GM23338 (cell line): ENCODE measurements at regions not wholly inside any gene's neighbourhood (a gene's known extent, or its start where the extent isn't known, plus 50 kb on each side); places are given as distances from the start of the nearest gene placed in this dataset.

Experiments used
- ATAC-seq: fragments of 200-7000 bp; cut with Tn5 transposase; 3 replicates; pipeline ENCODE4 v1.9.1; 2020
- DNase-seq: peaks from one replicate; pipeline ENCODE4 v3.0.0-alpha.2; 2015; ENCODE audit warnings: low spot score
- H2AFZ ChIP-seq: fragments of 200-600 bp; sonication (generic); 2 replicates; pipeline ENCODE4 v1.8.0; 2016; ENCODE audit warnings: antibody characterized with exemption, mild to moderate bottlenecking, moderate library complexity
- H3F3A ChIP-seq: fragments of 200-600 bp; sonication (generic); replicated peaks from 2 replicates; pipeline ENCODE4 v1.8.0; 2017; ENCODE audit warnings: antibody characterized with exemption, mixed run types, low read depth
- H3K27ac ChIP-seq: fragments of 200-600 bp; sonication (generic); 2 replicates; pipeline ENCODE4 v1.6.1; 2016; ENCODE audit warnings: low read depth
- H3K27me3 ChIP-seq: fragments of 200-600 bp; sonication (generic); 2 replicates; pipeline ENCODE4 v1.8.0; 2016; ENCODE audit warnings: mild to moderate bottlenecking, mixed run types, moderate library complexity; ENCODE audit not compliant: insufficient read depth
- H3K36me3 ChIP-seq: fragments of 200-600 bp; sonication (generic); 2 replicates; pipeline ENCODE4 v1.8.0; 2016; ENCODE audit warnings: mild to moderate bottlenecking; ENCODE audit not compliant: insufficient read depth
- H3K4me1 ChIP-seq: fragments of 200-600 bp; sonication (generic); 2 replicates; pipeline ENCODE4 v1.8.0; 2016; ENCODE audit warnings: mild to moderate bottlenecking, moderate library complexity; ENCODE audit not compliant: insufficient read depth
- H3K4me2 ChIP-seq: fragments of 200-600 bp; sonication (generic); 2 replicates; pipeline ENCODE4 v1.7.1; 2017; ENCODE audit warnings: mixed run types
- H3K4me3 ChIP-seq: fragments of 200-600 bp; sonication (generic); 2 replicates; pipeline ENCODE4 v1.6.1; 2016; ENCODE audit warnings: mixed run types
- H3K79me2 ChIP-seq: fragments of 200-600 bp; sonication (generic); replicated peaks from 2 replicates; pipeline ENCODE4 v1.8.0; 2017; ENCODE audit warnings: mild to moderate bottlenecking; ENCODE audit not compliant: insufficient read depth
- H3K9me2 ChIP-seq: fragments of 200-600 bp; sonication (generic); 2 replicates; pipeline ENCODE4 v1.8.0; 2017; ENCODE audit not compliant: insufficient read depth
- H4K20me1 ChIP-seq: fragments of 200-600 bp; sonication (generic); replicated peaks from 2 replicates; pipeline ENCODE4 v1.8.0; 2017; ENCODE audit warnings: mild to moderate bottlenecking; ENCODE audit not compliant: insufficient read depth
- H3K27ac Mint-ChIP-seq: 2 replicates; pipeline ENCODE4 v1.8.0; 2020; ENCODE audit warnings: inconsistent platforms, mild to moderate bottlenecking, moderate library complexity, mixed read lengths
- H3K27me3 Mint-ChIP-seq: 3 replicates; pipeline ENCODE4 v1.8.0; 2022; ENCODE audit warnings: low read depth, mild to moderate bottlenecking, moderate library complexity, mixed read lengths, inconsistent platforms; ENCODE audit not compliant: insufficient read depth, poor library complexity
- H3K36me3 Mint-ChIP-seq: 3 replicates; pipeline ENCODE4 v1.8.0; 2021; ENCODE audit warnings: low read depth, mild to moderate bottlenecking, inconsistent platforms, moderate library complexity, mixed read lengths
- H3K4me1 Mint-ChIP-seq: 3 replicates; pipeline ENCODE4 v1.8.0; 2020; ENCODE audit warnings: mild to moderate bottlenecking, inconsistent platforms, mixed read lengths
- H3K4me3 Mint-ChIP-seq: 3 replicates; pipeline ENCODE4 v1.8.0; 2021; ENCODE audit warnings: moderate library complexity, mild to moderate bottlenecking, inconsistent platforms, mixed read lengths
- H3K9me3 Mint-ChIP-seq: 3 replicates; pipeline ENCODE4 v1.8.0; 2020; ENCODE audit warnings: moderate library complexity, mild to moderate bottlenecking, inconsistent platforms, mixed read lengths
- CREB1 ChIP-seq: fragments of 250-450 bp; sonication (Bioruptor Pico); IDR thresholded peaks from 2 replicates; pipeline ENCODE4 v1.5.0; 2020; ENCODE audit warnings: low read depth, mild to moderate bottlenecking, moderate library complexity
- EZH2 ChIP-seq: fragments of 200-600 bp; sonication (generic); IDR thresholded peaks from one replicate; pipeline ENCODE4 v1.8.0; 2017; ENCODE audit warnings: antibody characterized with exemption, mild to moderate bottlenecking, low read depth; ENCODE audit not compliant: unreplicated experiment
- EZH2phosphoT487 ChIP-seq: fragments of 200-600 bp; sonication (generic); IDR thresholded peaks from one replicate; pipeline ENCODE4 v1.8.1; 2018; ENCODE audit warnings: antibody characterized with exemption; ENCODE audit not compliant: unreplicated experiment
- JUNB ChIP-seq: IDR thresholded peaks from one replicate; pipeline ENCODE4 v1.6.1; 2016; ENCODE audit warnings: antibody characterized with exemption; ENCODE audit not compliant: unreplicated experiment
- NANOG ChIP-seq: IDR thresholded peaks from 2 replicates; pipeline ENCODE4 v1.6.1; 2016; ENCODE audit warnings: antibody characterized with exemption, borderline replicate concordance
- POLR2AphosphoS5 ChIP-seq: IDR thresholded peaks from 2 replicates; pipeline ENCODE4 v1.6.1; 2016; ENCODE audit warnings: antibody characterized with exemption, low read depth
- STAT1 ChIP-seq: IDR thresholded peaks from one replicate; pipeline ENCODE4 v1.6.1; 2016; ENCODE audit warnings: antibody characterized with exemption; ENCODE audit not compliant: unreplicated experiment
- ZNF114 ChIP-seq: fragments of 250-450 bp; sonication (Bioruptor Pico); IDR thresholded peaks from 2 replicates; pipeline ENCODE4 v1.5.0; 2020; ENCODE audit warnings: mild to moderate bottlenecking, moderate library complexity
- ZNF331 ChIP-seq: fragments of 250-450 bp; sonication (Bioruptor Pico); IDR thresholded peaks from 2 replicates; pipeline ENCODE4 v1.5.0; 2020; ENCODE audit warnings: low read depth, mild to moderate bottlenecking, moderate library complexity
- TF ChIP-seq, protein P1 (sequence below): fragments of 250-450 bp; sonication (Bioruptor Pico); IDR thresholded peaks from 2 replicates; pipeline ENCODE4 v1.5.0; 2020; ENCODE audit warnings: mild to moderate bottlenecking, moderate library complexity
- TF ChIP-seq, protein P2 (sequence below): IDR thresholded peaks from one replicate; pipeline ENCODE4 v1.6.1; 2018; ENCODE audit warnings: antibody characterized with exemption; ENCODE audit not compliant: unreplicated experiment
- TF ChIP-seq, protein P3 (sequence below), 2 experiments: fragments of 200-600 bp in 1 of 2; sonication (generic) in 1 of 2; conservative IDR thresholded peaks; 2 replicates each; pipeline versions ENCODE4 v1.5.1 to v1.6.1; 2016 to 2017; ENCODE audit warnings: antibody characterized with exemption in 2 of 2, low read depth in 2 of 2, mild to moderate bottlenecking in 2 of 2, moderate library complexity in 1 of 2
- TF ChIP-seq, protein P4 (sequence below): IDR thresholded peaks from 2 replicates; pipeline ENCODE4 v1.6.1; 2016; ENCODE audit warnings: antibody characterized with exemption

DNA sequence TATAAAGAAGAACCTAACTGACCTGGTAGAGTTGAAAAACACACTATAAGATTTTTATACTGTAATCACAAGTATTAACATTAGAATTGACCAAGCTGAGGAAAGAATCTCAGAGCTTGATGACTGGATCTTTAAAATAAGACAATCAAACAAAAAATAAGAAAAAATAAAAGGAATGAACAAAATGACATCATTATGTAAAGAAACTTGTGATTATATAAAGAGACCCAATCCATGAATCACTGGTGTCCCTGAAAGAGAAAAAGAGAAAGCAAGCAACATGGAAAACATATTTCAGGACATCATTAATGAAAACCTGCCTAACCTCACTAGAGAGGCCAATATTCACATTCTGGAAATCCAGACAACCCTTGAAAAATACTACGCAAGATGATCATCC lies 822.5 kb upstream of the SLITRK5 start:
- no peak for ATAC-seq
- no peak overlapping the region for H3K27ac Mint-ChIP-seq
- H3K9me2 ChIP-seq: no peaks in the 10 kb centered on the region
- DNase-seq: no peak
- no peaks in the 10 kb centered on the region for H3K36me3 ChIP-seq
- H3F3A ChIP-seq: no peaks in the 10 kb centered on the region
- H3K27ac ChIP-seq: no peak overlapping the region
- H3K4me3 Mint-ChIP-seq: no peak overlapping the region
- H3K27me3 Mint-ChIP-seq: no peaks in the 10 kb centered on the region
- H3K36me3 Mint-ChIP-seq: no peaks in the 10 kb centered on the region
- H3K4me1 Mint-ChIP-seq: no peaks in the 10 kb centered on the region; the same call in 1 of the 3 replicates
- H3K4me1 ChIP-seq: no peaks in the 10 kb centered on the region
- no peaks in the 10 kb centered on the region for H3K27me3 ChIP-seq
- H3K4me2 ChIP-seq: no peak overlapping the region
- no peaks in the 10 kb centered on the region for H4K20me1 ChIP-seq
- no peaks in the 10 kb centered on the region for H3K79me2 ChIP-seq
- no peak for TF ChIP-seq EZH2
- no peak for TF ChIP-seq STAT1
- TF ChIP-seq CREB1 (CRISPR knock-in tag): no peak
- TF ChIP-seq, protein P1, sequence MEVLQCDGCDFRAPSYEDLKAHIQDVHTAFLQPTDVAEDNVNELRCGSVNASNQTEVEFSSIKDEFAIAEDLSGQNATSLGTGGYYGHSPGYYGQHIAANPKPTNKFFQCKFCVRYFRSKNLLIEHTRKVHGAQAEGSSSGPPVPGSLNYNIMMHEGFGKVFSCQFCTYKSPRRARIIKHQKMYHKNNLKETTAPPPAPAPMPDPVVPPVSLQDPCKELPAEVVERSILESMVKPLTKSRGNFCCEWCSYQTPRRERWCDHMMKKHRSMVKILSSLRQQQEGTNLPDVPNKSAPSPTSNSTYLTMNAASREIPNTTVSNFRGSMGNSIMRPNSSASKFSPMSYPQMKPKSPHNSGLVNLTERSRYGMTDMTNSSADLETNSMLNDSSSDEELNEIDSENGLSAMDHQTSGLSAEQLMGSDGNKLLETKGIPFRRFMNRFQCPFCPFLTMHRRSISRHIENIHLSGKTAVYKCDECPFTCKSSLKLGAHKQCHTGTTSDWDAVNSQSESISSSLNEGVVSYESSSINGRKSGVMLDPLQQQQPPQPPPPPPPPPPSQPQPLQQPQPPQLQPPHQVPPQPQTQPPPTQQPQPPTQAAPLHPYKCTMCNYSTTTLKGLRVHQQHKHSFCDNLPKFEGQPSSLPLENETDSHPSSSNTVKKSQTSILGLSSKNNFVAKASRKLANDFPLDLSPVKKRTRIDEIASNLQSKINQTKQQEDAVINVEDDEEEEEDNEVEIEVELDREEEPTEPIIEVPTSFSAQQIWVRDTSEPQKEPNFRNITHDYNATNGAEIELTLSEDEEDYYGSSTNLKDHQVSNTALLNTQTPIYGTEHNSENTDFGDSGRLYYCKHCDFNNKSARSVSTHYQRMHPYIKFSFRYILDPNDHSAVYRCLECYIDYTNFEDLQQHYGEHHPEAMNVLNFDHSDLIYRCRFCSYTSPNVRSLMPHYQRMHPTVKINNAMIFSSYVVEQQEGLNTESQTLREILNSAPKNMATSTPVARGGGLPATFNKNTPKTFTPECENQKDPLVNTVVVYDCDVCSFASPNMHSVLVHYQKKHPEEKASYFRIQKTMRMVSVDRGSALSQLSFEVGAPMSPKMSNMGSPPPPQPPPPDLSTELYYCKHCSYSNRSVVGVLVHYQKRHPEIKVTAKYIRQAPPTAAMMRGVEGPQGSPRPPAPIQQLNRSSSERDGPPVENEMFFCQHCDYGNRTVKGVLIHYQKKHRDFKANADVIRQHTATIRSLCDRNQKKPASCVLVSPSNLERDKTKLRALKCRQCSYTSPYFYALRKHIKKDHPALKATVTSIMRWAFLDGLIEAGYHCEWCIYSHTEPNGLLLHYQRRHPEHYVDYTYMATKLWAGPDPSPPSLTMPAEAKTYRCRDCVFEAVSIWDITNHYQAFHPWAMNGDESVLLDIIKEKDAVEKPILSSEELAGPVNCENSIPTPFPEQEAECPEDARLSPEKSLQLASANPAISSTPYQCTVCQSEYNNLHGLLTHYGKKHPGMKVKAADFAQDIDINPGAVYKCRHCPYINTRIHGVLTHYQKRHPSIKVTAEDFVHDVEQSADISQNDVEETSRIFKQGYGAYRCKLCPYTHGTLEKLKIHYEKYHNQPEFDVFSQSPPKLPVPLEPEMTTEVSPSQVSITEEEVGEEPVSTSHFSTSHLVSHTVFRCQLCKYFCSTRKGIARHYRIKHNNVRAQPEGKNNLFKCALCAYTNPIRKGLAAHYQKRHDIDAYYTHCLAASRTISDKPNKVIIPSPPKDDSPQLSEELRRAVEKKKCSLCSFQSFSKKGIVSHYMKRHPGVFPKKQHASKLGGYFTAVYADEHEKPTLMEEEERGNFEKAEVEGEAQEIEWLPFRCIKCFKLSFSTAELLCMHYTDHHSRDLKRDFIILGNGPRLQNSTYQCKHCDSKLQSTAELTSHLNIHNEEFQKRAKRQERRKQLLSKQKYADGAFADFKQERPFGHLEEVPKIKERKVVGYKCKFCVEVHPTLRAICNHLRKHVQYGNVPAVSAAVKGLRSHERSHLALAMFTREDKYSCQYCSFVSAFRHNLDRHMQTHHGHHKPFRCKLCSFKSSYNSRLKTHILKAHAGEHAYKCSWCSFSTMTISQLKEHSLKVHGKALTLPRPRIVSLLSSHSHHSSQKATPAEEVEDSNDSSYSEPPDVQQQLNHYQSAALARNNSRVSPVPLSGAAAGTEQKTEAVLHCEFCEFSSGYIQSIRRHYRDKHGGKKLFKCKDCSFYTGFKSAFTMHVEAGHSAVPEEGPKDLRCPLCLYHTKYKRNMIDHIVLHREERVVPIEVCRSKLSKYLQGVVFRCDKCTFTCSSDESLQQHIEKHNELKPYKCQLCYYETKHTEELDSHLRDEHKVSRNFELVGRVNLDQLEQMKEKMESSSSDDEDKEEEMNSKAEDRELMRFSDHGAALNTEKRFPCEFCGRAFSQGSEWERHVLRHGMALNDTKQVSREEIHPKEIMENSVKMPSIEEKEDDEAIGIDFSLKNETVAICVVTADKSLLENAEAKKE (CRISPR knock-in tag): no peak
- TF ChIP-seq JUNB: no peak
- no peak for TF ChIP-seq NANOG
- TF ChIP-seq ZNF114 (CRISPR knock-in tag): no peak
- TF ChIP-seq, protein P2, sequence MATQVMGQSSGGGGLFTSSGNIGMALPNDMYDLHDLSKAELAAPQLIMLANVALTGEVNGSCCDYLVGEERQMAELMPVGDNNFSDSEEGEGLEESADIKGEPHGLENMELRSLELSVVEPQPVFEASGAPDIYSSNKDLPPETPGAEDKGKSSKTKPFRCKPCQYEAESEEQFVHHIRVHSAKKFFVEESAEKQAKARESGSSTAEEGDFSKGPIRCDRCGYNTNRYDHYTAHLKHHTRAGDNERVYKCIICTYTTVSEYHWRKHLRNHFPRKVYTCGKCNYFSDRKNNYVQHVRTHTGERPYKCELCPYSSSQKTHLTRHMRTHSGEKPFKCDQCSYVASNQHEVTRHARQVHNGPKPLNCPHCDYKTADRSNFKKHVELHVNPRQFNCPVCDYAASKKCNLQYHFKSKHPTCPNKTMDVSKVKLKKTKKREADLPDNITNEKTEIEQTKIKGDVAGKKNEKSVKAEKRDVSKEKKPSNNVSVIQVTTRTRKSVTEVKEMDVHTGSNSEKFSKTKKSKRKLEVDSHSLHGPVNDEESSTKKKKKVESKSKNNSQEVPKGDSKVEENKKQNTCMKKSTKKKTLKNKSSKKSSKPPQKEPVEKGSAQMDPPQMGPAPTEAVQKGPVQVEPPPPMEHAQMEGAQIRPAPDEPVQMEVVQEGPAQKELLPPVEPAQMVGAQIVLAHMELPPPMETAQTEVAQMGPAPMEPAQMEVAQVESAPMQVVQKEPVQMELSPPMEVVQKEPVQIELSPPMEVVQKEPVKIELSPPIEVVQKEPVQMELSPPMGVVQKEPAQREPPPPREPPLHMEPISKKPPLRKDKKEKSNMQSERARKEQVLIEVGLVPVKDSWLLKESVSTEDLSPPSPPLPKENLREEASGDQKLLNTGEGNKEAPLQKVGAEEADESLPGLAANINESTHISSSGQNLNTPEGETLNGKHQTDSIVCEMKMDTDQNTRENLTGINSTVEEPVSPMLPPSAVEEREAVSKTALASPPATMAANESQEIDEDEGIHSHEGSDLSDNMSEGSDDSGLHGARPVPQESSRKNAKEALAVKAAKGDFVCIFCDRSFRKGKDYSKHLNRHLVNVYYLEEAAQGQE: no peak
- no peak for TF ChIP-seq ZNF331 (CRISPR knock-in tag)
- TF ChIP-seq POLR2AphosphoS5: no peak
- TF ChIP-seq EZH2phosphoT487: no peak
- TF ChIP-seq, protein P3, sequence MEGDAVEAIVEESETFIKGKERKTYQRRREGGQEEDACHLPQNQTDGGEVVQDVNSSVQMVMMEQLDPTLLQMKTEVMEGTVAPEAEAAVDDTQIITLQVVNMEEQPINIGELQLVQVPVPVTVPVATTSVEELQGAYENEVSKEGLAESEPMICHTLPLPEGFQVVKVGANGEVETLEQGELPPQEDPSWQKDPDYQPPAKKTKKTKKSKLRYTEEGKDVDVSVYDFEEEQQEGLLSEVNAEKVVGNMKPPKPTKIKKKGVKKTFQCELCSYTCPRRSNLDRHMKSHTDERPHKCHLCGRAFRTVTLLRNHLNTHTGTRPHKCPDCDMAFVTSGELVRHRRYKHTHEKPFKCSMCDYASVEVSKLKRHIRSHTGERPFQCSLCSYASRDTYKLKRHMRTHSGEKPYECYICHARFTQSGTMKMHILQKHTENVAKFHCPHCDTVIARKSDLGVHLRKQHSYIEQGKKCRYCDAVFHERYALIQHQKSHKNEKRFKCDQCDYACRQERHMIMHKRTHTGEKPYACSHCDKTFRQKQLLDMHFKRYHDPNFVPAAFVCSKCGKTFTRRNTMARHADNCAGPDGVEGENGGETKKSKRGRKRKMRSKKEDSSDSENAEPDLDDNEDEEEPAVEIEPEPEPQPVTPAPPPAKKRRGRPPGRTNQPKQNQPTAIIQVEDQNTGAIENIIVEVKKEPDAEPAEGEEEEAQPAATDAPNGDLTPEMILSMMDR (conservative IDR thresholded peaks at IDR 0.05; ENCODE audit: low read depth in 2 of 2): no peak
- TF ChIP-seq, protein P4, sequence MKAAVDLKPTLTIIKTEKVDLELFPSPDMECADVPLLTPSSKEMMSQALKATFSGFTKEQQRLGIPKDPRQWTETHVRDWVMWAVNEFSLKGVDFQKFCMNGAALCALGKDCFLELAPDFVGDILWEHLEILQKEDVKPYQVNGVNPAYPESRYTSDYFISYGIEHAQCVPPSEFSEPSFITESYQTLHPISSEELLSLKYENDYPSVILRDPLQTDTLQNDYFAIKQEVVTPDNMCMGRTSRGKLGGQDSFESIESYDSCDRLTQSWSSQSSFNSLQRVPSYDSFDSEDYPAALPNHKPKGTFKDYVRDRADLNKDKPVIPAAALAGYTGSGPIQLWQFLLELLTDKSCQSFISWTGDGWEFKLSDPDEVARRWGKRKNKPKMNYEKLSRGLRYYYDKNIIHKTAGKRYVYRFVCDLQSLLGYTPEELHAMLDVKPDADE: no peak
- H3K4me3 ChIP-seq: no peak overlapping the region
- peaks cover 3% of the 10 kb centered on the region for H3K9me3 Mint-ChIP-seq
- no peak overlapping the region for H2AFZ ChIP-seq
